ENCODE measurements at regions not wholly inside any gene's neighbourhood (a gene's known extent, or its start where the extent isn't known, plus 50 kb on each side); places are given as distances from the start of the nearest gene placed in this dataset.
"Not testable (repeated sequence)": the region's sequence is repeated elsewhere in the genome, so short reads cannot be mapped to it uniquely, and the experiment has no call there.

DNA sequence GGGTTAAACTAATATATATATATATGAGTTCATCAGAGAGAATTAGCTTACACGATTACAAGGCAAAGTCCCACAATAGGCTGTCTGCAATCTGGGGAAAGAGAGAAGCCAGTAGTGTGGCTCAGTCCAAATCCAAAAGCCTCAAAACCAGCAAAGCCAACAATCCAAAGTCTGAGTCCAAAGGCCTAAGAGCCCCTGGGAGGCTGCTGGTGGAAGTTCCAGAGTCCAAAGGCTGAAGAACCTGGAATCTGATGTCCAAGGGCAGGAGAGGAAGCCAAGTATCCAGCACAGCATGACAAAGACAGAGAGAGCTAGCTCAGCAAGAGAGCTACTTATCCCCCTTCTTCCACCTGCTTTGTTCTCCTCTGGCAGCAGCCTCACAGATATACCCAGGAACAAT lies 274.7 kb upstream of the ID4 start:
- no peak overlapping the region for H3K4me3 ChIP-seq (ENCODE audit: low read length in 2 of 2)
- no peak overlapping the region for H3K27ac ChIP-seq (ENCODE audit: low read depth in 1 of 2, low read length in 1 of 2)
- WGBS = 99% methylated on average over 1 of the region's 1 CpG
- no peaks in the 10 kb centered on the region for H3K27me3 ChIP-seq (ENCODE audit: control insufficient read depth in 2 of 2, insufficient read depth in 1 of 2, low read length in 1 of 2)
- no peaks in the 10 kb centered on the region for H3K9me3 ChIP-seq (ENCODE audit: control insufficient read depth in 2 of 2, insufficient read depth in 1 of 2, low read length in 1 of 2)
- H3K36me3 ChIP-seq (ENCODE audit: control insufficient read depth in 2 of 2, insufficient read depth in 2 of 2, low read length in 1 of 2) = no peaks in the 10 kb centered on the region
- no peaks in the 10 kb centered on the region for H3K4me1 ChIP-seq (ENCODE audit: control insufficient read depth in 2 of 2, insufficient read depth in 2 of 2, low read length in 2 of 2)
- no peak for DNase-seq (ENCODE audit: low read depth in 6 of 9, low spot score in 9 of 9)

DNA sequence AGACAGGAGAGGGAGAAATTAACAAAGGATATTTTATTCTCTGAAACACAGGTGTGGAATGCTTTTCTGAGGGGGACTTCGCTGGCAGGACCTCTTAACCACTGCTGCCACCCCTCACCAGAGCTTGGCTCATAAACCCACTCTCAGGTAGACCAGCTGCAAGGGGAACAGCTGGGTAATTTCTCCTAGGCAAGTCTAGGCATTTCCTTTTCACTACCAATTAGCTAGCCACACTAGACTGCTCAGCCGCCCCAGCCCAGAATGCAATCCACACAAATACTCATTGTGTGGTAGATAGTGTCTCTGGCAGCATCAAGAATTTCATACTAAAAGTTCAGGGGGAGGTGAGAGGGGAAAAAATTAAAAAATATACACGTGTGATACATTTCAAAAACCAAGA lies 267.6 kb upstream of the ID4 start:
- 70% methylated on average over 3 of the region's 3 CpGs for WGBS
- Histone ChIP-seq H3K4me1 (ENCODE audit: control insufficient read depth in 2 of 2, insufficient read depth in 2 of 2, low read length in 2 of 2) (no peaks in the 10 kb centered on the region), H3K36me3 (ENCODE audit: control insufficient read depth in 2 of 2, insufficient read depth in 2 of 2, low read length in 1 of 2) (no peaks in the 10 kb centered on the region), H3K27ac (ENCODE audit: low read depth in 1 of 2, low read length in 1 of 2) (no peak overlapping the region), H3K27me3 (ENCODE audit: control insufficient read depth in 2 of 2, insufficient read depth in 1 of 2, low read length in 1 of 2) (no peaks in the 10 kb centered on the region), H3K9me3 (ENCODE audit: control insufficient read depth in 2 of 2, insufficient read depth in 1 of 2, low read length in 1 of 2) (no peaks in the 10 kb centered on the region), H3K4me3 (ENCODE audit: low read length in 2 of 2) (no peak overlapping the region)
- DNase-seq (ENCODE audit: low read depth in 6 of 9, low spot score in 9 of 9) = no peak

DNA sequence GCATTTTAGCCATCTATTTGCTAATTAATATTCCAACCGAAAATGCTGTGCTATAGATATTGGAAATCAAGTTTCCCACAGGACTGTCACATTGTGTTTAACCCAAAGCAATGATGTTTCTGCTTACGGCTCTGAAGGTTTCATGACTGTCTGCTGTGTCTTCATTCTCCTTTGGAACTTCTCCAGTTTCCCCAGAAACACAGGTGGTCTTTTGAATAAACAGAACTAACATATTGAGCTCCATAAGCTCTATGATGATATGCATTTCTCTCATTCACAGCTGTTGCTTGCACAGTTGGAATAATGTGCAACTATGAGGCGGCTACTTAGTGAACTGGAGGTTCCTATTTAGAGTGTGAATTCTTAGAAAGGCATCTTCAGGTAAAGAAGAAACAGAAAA lies 266.0 kb upstream of the ID4 start:
- 90% methylated on average over 3 of the region's 3 CpGs for WGBS

DNA sequence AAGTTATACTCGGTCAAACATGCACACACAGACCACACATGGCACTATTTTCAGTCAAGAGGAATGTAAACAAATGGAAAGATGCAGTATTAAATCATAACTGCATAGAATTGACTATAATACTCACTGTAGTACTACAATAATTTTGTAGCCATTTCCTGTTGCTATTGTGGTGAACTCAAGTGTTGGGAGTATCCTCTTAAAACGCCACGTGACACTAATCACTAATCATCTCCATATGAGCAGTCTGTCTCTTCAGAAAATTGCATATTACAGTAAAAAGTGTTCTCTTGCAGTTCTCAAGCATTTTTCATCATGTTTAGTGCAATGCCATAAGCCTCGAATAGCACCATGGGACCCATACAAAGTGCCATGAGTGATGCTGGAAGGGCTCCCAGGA lies 258.7 kb upstream of the ID4 start:
- no peaks in the 10 kb centered on the region for H3K4me1 ChIP-seq (ENCODE audit: control insufficient read depth in 2 of 2, insufficient read depth in 2 of 2, low read length in 2 of 2)
- H3K9me3 ChIP-seq (ENCODE audit: control insufficient read depth in 2 of 2, insufficient read depth in 1 of 2, low read length in 1 of 2) = peaks cover 0 to 3% of the 10 kb centered on the region in 2 donors
- H3K27ac ChIP-seq (ENCODE audit: low read depth in 1 of 2, low read length in 1 of 2) = no peak overlapping the region
- no peaks in the 10 kb centered on the region for H3K27me3 ChIP-seq (ENCODE audit: control insufficient read depth in 2 of 2, insufficient read depth in 1 of 2, low read length in 1 of 2)
- H3K4me3 ChIP-seq (ENCODE audit: low read length in 2 of 2) = no peak overlapping the region
- 88% methylated on average over 4 of the region's 4 CpGs for WGBS
- H3K36me3 ChIP-seq (ENCODE audit: control insufficient read depth in 2 of 2, insufficient read depth in 2 of 2, low read length in 1 of 2) = no peaks in the 10 kb centered on the region
- no peak for DNase-seq (ENCODE audit: low read depth in 6 of 9, low spot score in 9 of 9)

More for the DNA sequence above, 266.0 kb upstream of the ID4 start:
- Histone ChIP-seq H3K9me3 (ENCODE audit: control insufficient read depth in 2 of 2, insufficient read depth in 1 of 2, low read length in 1 of 2) (no peaks in the 10 kb centered on the region), H3K27me3 (ENCODE audit: control insufficient read depth in 2 of 2, insufficient read depth in 1 of 2, low read length in 1 of 2) (no peaks in the 10 kb centered on the region), H3K4me3 (ENCODE audit: low read length in 2 of 2) (no peak overlapping the region), H3K4me1 (ENCODE audit: control insufficient read depth in 2 of 2, insufficient read depth in 2 of 2, low read length in 2 of 2) (no peaks in the 10 kb centered on the region), H3K27ac (ENCODE audit: low read depth in 1 of 2, low read length in 1 of 2) (no peak overlapping the region), H3K36me3 (ENCODE audit: control insufficient read depth in 2 of 2, insufficient read depth in 2 of 2, low read length in 1 of 2) (no peaks in the 10 kb centered on the region)
- DNase-seq (ENCODE audit: low read depth in 6 of 9, low spot score in 9 of 9) = no peak

DNA sequence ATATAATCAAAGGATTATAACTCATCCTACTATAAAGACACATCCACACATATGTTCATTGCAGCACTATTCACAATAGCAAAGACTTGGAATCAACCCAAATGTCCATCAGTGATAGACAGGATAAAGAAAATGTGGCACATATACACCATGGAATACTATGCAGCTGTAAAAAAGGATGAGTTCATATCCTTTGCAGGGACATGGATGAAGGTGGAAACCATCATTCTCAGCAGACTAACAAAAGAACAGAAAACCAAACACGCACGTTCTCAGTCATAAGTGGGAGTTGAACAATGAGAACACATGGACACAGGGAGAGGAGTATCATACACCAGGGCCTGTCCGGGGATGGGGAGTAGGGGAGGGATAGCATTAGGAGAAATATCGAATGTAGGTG lies 253.0 kb upstream of the ID4 start:
- not testable (repeated sequence) for H3K4me1 ChIP-seq (ENCODE audit: control insufficient read depth in 2 of 2, insufficient read depth in 2 of 2, low read length in 2 of 2); H3K27me3 ChIP-seq (ENCODE audit: control insufficient read depth in 2 of 2, insufficient read depth in 1 of 2, low read length in 1 of 2); H3K27ac ChIP-seq (ENCODE audit: low read depth in 1 of 2, low read length in 1 of 2); H3K36me3 ChIP-seq (ENCODE audit: control insufficient read depth in 2 of 2, insufficient read depth in 2 of 2, low read length in 1 of 2); DNase-seq (ENCODE audit: low read depth in 6 of 9, low spot score in 9 of 9); H3K4me3 ChIP-seq (ENCODE audit: low read length in 2 of 2); H3K9me3 ChIP-seq (ENCODE audit: control insufficient read depth in 2 of 2, insufficient read depth in 1 of 2, low read length in 1 of 2)
- 83% methylated on average over 4 of the region's 4 CpGs for WGBS

DNA sequence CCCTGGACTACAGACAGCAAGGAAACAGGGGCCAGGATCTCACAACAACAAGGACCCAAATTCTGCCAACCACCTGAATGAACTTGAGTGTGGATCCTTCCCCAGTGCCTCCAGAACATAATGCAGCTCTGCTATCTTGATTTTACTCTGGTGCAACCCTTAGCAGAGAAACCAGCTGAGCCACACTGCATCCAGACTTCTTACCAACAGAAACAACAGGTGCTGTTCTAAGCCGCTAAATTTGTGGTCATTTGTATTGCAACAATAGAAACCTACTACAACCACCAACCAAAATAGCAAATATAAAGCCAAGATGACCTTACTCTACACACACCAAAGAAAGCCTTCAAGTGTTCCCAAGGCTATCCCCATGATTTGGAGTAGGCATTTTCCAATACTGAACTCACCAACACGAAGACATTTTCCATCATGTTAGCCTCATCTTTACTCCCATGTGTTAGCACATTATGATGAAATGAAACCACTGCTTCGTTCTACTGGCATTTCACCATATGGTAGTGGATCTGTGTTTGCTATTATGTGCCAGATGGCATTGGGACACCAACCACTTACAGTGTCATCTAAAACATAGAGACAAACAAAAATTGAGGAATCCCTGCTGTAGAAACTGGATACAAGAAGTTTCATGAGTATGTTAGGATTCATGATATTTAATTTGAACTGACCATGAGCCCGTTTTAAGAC lies 249.8 kb upstream of the ID4 start:
- H3K36me3 ChIP-seq (ENCODE audit: control insufficient read depth in 2 of 2, insufficient read depth in 2 of 2, low read length in 1 of 2) = no peaks in the 10 kb centered on the region
- no peaks in the 10 kb centered on the region for H3K27me3 ChIP-seq (ENCODE audit: control insufficient read depth in 2 of 2, insufficient read depth in 1 of 2, low read length in 1 of 2)
- 89% methylated on average over 4 of the region's 4 CpGs for WGBS
- DNase-seq (ENCODE audit: low read depth in 6 of 9, low spot score in 9 of 9) = no peak
- no peak overlapping the region for H3K27ac ChIP-seq (ENCODE audit: low read depth in 1 of 2, low read length in 1 of 2)
- H3K9me3 ChIP-seq (ENCODE audit: control insufficient read depth in 2 of 2, insufficient read depth in 1 of 2, low read length in 1 of 2) = no peaks in the 10 kb centered on the region
- no peak overlapping the region for H3K4me3 ChIP-seq (ENCODE audit: low read length in 2 of 2)
- no peaks in the 10 kb centered on the region for H3K4me1 ChIP-seq (ENCODE audit: control insufficient read depth in 2 of 2, insufficient read depth in 2 of 2, low read length in 2 of 2)

DNA sequence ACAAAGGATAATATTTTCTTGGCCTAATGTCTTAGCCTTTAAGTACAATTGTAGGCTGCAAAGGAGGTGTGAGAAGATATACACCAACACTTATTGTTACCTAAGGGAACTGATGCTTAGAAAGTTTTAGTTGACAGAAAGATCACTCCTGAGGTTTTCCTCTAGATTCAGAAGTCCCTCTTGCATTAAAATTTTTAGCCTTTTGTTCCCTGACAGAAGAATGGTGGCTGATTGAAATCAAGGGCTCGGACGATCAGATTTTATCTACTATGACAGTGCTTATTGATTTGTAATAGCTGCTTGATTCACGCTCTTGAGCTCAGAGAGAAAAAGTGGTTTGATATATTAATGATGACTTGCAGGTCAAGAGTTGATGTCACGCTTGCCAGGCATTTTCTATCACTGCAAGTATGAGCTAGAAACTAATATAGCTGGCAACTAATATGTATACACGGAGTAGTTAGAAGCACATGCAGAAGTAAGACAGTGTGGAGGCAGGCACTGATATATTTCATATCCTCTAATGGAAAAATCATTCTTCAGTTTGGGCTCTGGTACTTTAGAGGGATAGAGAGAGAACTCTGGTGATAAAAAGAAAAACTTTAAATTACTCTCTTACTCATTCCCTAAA lies 246.6 kb upstream of the ID4 start:
- DNase-seq (ENCODE audit: low read depth in 6 of 9, low spot score in 9 of 9) = no peak
- WGBS = 92% methylated on average over 5 of the region's 5 CpGs

DNA sequence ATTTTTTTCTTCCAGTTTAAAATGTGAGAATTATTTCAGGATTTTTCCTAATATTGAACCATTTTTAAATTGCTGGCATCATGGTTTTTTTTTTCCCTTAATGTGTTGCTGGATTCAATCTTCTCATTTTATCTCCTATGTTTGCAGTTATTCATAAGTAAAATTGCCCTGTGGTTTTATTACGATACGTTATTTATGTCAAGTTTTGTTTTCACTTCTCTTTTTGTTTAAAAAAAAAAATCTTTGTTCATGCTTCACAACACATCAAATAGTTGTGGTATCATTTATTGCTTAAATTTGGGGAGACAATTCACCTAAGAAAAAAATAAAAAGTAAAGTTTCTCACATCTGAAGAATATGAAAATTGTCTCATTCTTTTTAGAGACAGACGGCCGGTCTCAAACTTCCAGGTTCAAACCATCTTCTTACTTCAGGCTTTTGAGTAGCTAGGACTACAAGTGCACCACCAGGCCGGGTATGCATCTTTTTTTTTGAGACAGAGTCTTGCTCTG lies 239.3 kb upstream of the ID4 start:
- Histone ChIP-seq H3K27me3 (ENCODE audit: control insufficient read depth in 2 of 2, insufficient read depth in 1 of 2, low read length in 1 of 2) (no peaks in the 10 kb centered on the region), H3K9me3 (ENCODE audit: control insufficient read depth in 2 of 2, insufficient read depth in 1 of 2, low read length in 1 of 2) (peaks cover 0 to 3% of the 10 kb centered on the region in 2 donors), H3K36me3 (ENCODE audit: control insufficient read depth in 2 of 2, insufficient read depth in 2 of 2, low read length in 1 of 2) (no peaks in the 10 kb centered on the region), H3K27ac (ENCODE audit: low read depth in 1 of 2, low read length in 1 of 2) (no peak overlapping the region), H3K4me3 (ENCODE audit: low read length in 2 of 2) (no peak overlapping the region), H3K4me1 (ENCODE audit: control insufficient read depth in 2 of 2, insufficient read depth in 2 of 2, low read length in 2 of 2) (no peaks in the 10 kb centered on the region)
- DNase-seq (ENCODE audit: low read depth in 6 of 9, low spot score in 9 of 9) = no peak
- 76% methylated on average over 5 of the region's 5 CpGs for WGBS

More for the DNA sequence above, 246.6 kb upstream of the ID4 start:
- Histone ChIP-seq H3K36me3 (ENCODE audit: control insufficient read depth in 2 of 2, insufficient read depth in 2 of 2, low read length in 1 of 2) (no peaks in the 10 kb centered on the region), H3K9me3 (ENCODE audit: control insufficient read depth in 2 of 2, insufficient read depth in 1 of 2, low read length in 1 of 2) (no peaks in the 10 kb centered on the region), H3K27me3 (ENCODE audit: control insufficient read depth in 2 of 2, insufficient read depth in 1 of 2, low read length in 1 of 2) (no peaks in the 10 kb centered on the region), H3K27ac (ENCODE audit: low read depth in 1 of 2, low read length in 1 of 2) (no peak overlapping the region), H3K4me3 (ENCODE audit: low read length in 2 of 2) (no peak overlapping the region), H3K4me1 (ENCODE audit: control insufficient read depth in 2 of 2, insufficient read depth in 2 of 2, low read length in 2 of 2) (no peaks in the 10 kb centered on the region)

DNA sequence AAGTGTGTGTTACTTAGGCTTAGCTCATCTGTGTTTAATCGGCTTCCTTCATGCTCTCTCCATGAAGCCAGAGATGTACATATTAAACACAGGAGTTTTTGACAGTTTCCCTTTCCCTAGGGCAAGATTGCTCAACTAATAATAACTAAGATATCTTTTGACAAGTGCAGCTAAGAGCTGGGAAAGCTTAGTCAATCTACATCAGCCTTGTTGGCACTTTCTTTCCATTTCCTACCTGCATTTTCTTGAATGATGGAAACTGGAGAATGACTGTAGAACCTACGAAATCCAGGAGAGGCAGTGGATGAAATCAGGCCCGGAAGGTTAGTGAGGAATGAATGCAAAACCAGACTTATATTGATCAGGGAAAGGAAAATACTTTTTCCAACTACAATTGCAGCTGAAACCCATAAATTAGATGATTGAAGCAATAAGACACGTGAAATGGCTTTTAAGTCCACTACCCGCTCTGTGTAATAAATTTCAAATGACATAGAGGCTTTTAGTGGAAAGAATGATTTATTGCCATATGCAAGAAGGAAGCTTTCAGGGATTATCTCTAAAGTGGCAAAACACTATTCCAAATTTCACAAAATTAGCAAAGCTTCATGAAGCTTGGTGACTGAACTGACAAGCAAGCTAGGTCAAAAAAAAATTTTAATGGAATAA lies 237.2 kb upstream of the ID4 start:
- Histone ChIP-seq H3K27me3 (ENCODE audit: control insufficient read depth in 2 of 2, insufficient read depth in 1 of 2, low read length in 1 of 2) (no peaks in the 10 kb centered on the region), H3K4me3 (ENCODE audit: low read length in 2 of 2) (no peak overlapping the region), H3K9me3 (ENCODE audit: control insufficient read depth in 2 of 2, insufficient read depth in 1 of 2, low read length in 1 of 2) (peaks cover 0 to 3% of the 10 kb centered on the region in 2 donors), H3K4me1 (ENCODE audit: control insufficient read depth in 2 of 2, insufficient read depth in 2 of 2, low read length in 2 of 2) (no peaks in the 10 kb centered on the region), H3K36me3 (ENCODE audit: control insufficient read depth in 2 of 2, insufficient read depth in 2 of 2, low read length in 1 of 2) (no peaks in the 10 kb centered on the region), H3K27ac (ENCODE audit: low read depth in 1 of 2, low read length in 1 of 2) (no peak overlapping the region)
- 50% methylated on average over 5 of the region's 5 CpGs for WGBS
- DNase-seq (ENCODE audit: low read depth in 6 of 9, low spot score in 9 of 9) = no peak

Data from thymus (tissue), 11 donors.